ENCODE measurements at regions not wholly inside any gene's neighbourhood (a gene's known extent, or its start where the extent isn't known, plus 50 kb on each side); places are given as distances from the start of the nearest gene placed in this dataset.
"Not testable (repeated sequence)": the region's sequence is repeated elsewhere in the genome, so short reads cannot be mapped to it uniquely, and the experiment has no call there.

DNA sequence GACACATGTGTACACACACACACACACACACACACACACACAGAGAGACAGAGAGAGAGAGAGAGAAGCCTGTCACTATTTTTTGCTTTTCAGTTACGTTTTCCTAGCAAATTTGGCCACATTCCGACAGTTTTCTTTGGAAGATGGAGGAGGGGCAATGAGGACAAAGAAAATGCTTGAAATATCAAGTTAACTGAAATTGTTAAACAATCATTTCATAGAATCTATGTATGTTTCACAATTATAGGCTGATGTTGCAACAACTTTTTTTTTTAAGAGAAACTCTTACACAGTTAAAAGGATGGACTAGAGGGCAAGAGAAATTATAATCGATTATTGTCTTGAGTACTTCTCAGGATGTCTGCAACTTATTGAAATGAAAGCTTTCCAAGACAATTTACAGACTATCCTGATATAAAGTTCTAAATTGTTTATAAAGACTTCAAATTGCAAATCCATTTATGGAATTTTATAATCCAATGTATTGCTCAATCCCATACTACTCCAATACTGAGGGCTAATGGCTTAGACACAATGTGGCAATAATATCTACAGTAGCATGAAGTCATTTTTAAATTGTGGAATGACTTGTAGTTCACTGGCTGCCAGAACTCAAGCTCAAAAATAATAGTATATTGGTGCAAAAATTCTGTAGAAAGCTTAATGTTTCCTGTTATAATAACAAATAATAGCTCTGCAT is 647.0 kb upstream of the PCDH7 start:
- dilution Hi-C loops (cut with MboI; ENCODE audit: extremely low pct_ligation_motif_present, low sequenced_read_pairs), result no loop called here
- FAIRE-seq (no peak), DNase-seq (ENCODE audit: low read depth, low spot score) (no peak)

DNA sequence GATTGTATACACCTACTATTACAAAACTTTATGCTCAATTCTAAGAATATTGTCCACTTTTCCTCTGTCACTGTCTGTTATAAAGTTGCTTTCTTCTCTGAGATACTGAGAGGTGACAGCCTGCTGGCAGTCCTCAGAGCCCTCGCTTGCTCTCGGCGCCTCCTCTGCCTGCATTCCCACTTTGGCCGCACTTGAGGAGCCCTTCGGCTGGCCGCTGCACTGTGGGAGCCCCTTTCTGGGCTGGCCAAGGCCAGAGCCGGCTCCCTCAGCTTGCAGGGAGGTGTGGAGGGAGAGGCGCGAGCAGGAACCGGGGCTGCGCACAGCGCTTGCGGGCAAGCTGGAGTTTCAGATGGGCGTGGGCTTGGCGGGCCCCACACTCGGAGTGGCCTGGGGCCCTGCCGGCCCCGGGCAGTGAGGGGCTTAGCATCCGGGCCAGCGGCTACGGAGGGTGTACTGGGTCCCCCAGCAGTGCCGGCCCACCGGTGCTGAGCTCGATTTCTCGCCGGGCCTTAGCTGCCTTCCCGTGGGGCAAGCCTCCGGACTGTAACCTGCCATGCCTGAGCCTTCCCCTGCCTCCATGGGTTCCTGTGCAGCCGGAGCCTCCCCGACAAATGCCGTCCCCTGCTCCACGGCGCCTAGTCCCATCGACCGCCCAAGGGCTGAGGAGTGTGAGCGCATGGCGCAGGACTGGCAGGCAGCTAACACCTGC is 627.6 kb upstream of the PCDH7 start:
- dilution Hi-C loops (cut with MboI; ENCODE audit: extremely low pct_ligation_motif_present, low sequenced_read_pairs); FAIRE-seq: not testable (repeated sequence)

More for the DNA sequence above, 647.0 kb upstream of the PCDH7 start:
- H2AFZ ChIP-seq (ENCODE audit: control insufficient read depth, low read length), result no peak overlapping the region
- H3K9me1 ChIP-seq (ENCODE audit: control insufficient read depth, extremely low read depth, insufficient read depth, low read length), result no peaks in the 10 kb centered on the region
- H3K4me3 ChIP-seq (ENCODE audit: control insufficient read depth in 2 of 3, extremely low read depth in 1 of 3, insufficient read depth in 2 of 3, low read depth in 1 of 3, low read length in 3 of 3), result no peak overlapping the region
- H3K27me3 ChIP-seq (ENCODE audit: control insufficient read depth, extremely low read depth, insufficient read depth, low read length), result no peaks in the 10 kb centered on the region
- no peak overlapping the region for H3K27ac ChIP-seq (ENCODE audit: control insufficient read depth, insufficient read depth, low read length)
- no peak overlapping the region for H3K4me2 ChIP-seq (ENCODE audit: control insufficient read depth, extremely low read depth, insufficient read depth, low read depth, low read length)
- H3K9ac ChIP-seq (ENCODE audit: control insufficient read depth, extremely low read depth, insufficient read depth, low read length), result no peak overlapping the region
- no peaks in the 10 kb centered on the region for H3K4me1 ChIP-seq (ENCODE audit: control insufficient read depth, extremely low read depth, insufficient read depth, low read length)
- H3K36me3 ChIP-seq (ENCODE audit: control insufficient read depth in 2 of 2, extremely low read depth in 1 of 2, insufficient read depth in 2 of 2, low read length in 2 of 2), result no peaks in the 10 kb centered on the region
- no peaks in the 10 kb centered on the region for H3K79me2 ChIP-seq (ENCODE audit: control insufficient read depth, insufficient read depth, low read length)
- TF ChIP-seq EZH2 (IDR thresholded peaks at IDR 0.05; ENCODE audit: low read length), result no peak
- no peaks in the 10 kb centered on the region for H4K20me1 ChIP-seq (ENCODE audit: control insufficient read depth, extremely low read depth, insufficient read depth, low read length)
- H3K9me3 ChIP-seq (ENCODE audit: control insufficient read depth, low read depth, low read length), result no peaks in the 10 kb centered on the region

DNA sequence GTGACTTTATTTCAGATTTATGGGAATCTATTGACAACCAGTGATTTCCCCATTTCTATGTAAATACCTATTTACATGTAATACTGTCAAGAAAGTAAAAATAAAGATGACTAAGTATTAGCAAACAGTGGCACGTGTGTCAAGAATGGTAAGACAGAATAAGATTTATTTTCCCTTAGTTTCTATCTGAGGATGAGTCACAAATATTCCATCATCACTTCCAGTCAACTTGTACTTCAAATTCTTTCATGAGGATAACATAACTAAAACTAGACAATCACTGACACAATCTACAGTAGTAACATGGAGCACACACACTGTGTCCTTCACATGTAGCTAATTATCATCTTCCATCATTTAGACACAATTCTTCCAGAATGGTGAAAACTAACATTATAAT is 625.3 kb upstream of the PCDH7 start:
- Histone ChIP-seq H3K27me3 (ENCODE audit: control insufficient read depth, extremely low read depth, insufficient read depth, low read length) (no peaks in the 10 kb centered on the region), H3K79me2 (ENCODE audit: control insufficient read depth, insufficient read depth, low read length) (no peaks in the 10 kb centered on the region), H3K36me3 (ENCODE audit: control insufficient read depth in 2 of 2, extremely low read depth in 1 of 2, insufficient read depth in 2 of 2, low read length in 2 of 2) (no peaks in the 10 kb centered on the region), H3K4me1 (ENCODE audit: control insufficient read depth, extremely low read depth, insufficient read depth, low read length) (no peaks in the 10 kb centered on the region), H4K20me1 (ENCODE audit: control insufficient read depth, extremely low read depth, insufficient read depth, low read length) (no peaks in the 10 kb centered on the region), H3K9ac (ENCODE audit: control insufficient read depth, extremely low read depth, insufficient read depth, low read length) (no peak overlapping the region), H3K4me3 (ENCODE audit: control insufficient read depth in 2 of 3, extremely low read depth in 1 of 3, insufficient read depth in 2 of 3, low read depth in 1 of 3, low read length in 3 of 3) (no peak overlapping the region), H3K9me3 (ENCODE audit: control insufficient read depth, low read depth, low read length) (no peaks in the 10 kb centered on the region), H3K4me2 (ENCODE audit: control insufficient read depth, extremely low read depth, insufficient read depth, low read depth, low read length) (no peak overlapping the region), H3K27ac (ENCODE audit: control insufficient read depth, insufficient read depth, low read length) (no peak overlapping the region), H3K9me1 (ENCODE audit: control insufficient read depth, extremely low read depth, insufficient read depth, low read length) (no peaks in the 10 kb centered on the region), H2AFZ (ENCODE audit: control insufficient read depth, low read length) (no peak overlapping the region)
- DNase-seq (ENCODE audit: low read depth, low spot score) (no peak), FAIRE-seq (no peak)
- dilution Hi-C loops (cut with MboI; ENCODE audit: extremely low pct_ligation_motif_present, low sequenced_read_pairs), result no loop called here
- no peak for TF ChIP-seq CTCF (optimal IDR thresholded peaks at IDR 0.05 in 1 of 3, IDR thresholded peaks at IDR 0.05 in 1 of 3, conservative IDR thresholded peaks at IDR 0.05 in 1 of 3; ENCODE audit: extremely low read depth in 1 of 3, insufficient read depth in 2 of 3, low read length in 3 of 3)
- TF ChIP-seq EZH2 (IDR thresholded peaks at IDR 0.05; ENCODE audit: low read length), result no peak

More for the DNA sequence above, 627.6 kb upstream of the PCDH7 start:
- H3K9me3 ChIP-seq (ENCODE audit: control insufficient read depth, low read depth, low read length); H3K36me3 ChIP-seq (ENCODE audit: control insufficient read depth in 2 of 2, extremely low read depth in 1 of 2, insufficient read depth in 2 of 2, low read length in 2 of 2); H2AFZ ChIP-seq (ENCODE audit: control insufficient read depth, low read length); H3K27me3 ChIP-seq (ENCODE audit: control insufficient read depth, extremely low read depth, insufficient read depth, low read length); H3K9me1 ChIP-seq (ENCODE audit: control insufficient read depth, extremely low read depth, insufficient read depth, low read length); H3K79me2 ChIP-seq (ENCODE audit: control insufficient read depth, insufficient read depth, low read length); H3K4me2 ChIP-seq (ENCODE audit: control insufficient read depth, extremely low read depth, insufficient read depth, low read depth, low read length); H4K20me1 ChIP-seq (ENCODE audit: control insufficient read depth, extremely low read depth, insufficient read depth, low read length); H3K9ac ChIP-seq (ENCODE audit: control insufficient read depth, extremely low read depth, insufficient read depth, low read length); H3K4me3 ChIP-seq (ENCODE audit: control insufficient read depth in 2 of 3, extremely low read depth in 1 of 3, insufficient read depth in 2 of 3, low read depth in 1 of 3, low read length in 3 of 3); DNase-seq (ENCODE audit: low read depth, low spot score); H3K4me1 ChIP-seq (ENCODE audit: control insufficient read depth, extremely low read depth, insufficient read depth, low read length); H3K27ac ChIP-seq (ENCODE audit: control insufficient read depth, insufficient read depth, low read length): not testable (repeated sequence)

Data from keratinocyte (primary cell).